H1 (cell line): ENCODE measurements at regions not wholly inside any gene's neighbourhood (a gene's known extent, or its start where the extent isn't known, plus 50 kb on each side); places are given as distances from the start of the nearest gene placed in this dataset.

ENCODE experiments used
- CTCF ChIA-PET: fragments of 300-600 bp; sonication (Branson Sonifier 250); formaldehyde crosslinking; loops from one replicate; lab custom pipeline; 2021; ENCODE audit not compliant: partially characterized antibody; lab: Charles Lee
- POLR2A ChIA-PET: fragments of 300-600 bp; sonication (Branson Sonifier 250); formaldehyde crosslinking; loops from one replicate; lab custom pipeline; 2021; ENCODE audit warnings: inconsistent platforms; ENCODE audit not compliant: partially characterized antibody; lab: Charles Lee
- DNase-seq, 2 experiments: peaks; one replicate each; pipeline versions ENCODE4 v3.0.0 to v3.0.0-alpha.2; 2010 to 2022; ENCODE audit warnings: low spot score in 2 of 2, low read depth in 1 of 2, mixed read lengths in 1 of 2
- FAIRE-seq: peaks from 2 replicates; lab custom pipeline; 2011; peaks lifted over from hg19 to GRCh38; lab: Jason Lieb, UNC
- H2AFZ ChIP-seq: 2 replicates; pipeline ENCODE4 v1.8.1; 2012; ENCODE audit warnings: low read length, inconsistent platforms
- H2AK5ac ChIP-seq: 2 replicates; pipeline ENCODE4 v1.6.1; 2013; ENCODE audit warnings: low read depth, low read length
- H2BK120ac ChIP-seq: replicated peaks from 2 replicates; pipeline ENCODE3; 2013; ENCODE audit warnings: low read depth, low read length, inconsistent platforms
- H2BK12ac ChIP-seq: 2 replicates; pipeline ENCODE4 v1.6.1; 2013; ENCODE audit warnings: low read depth, low read length
- H2BK15ac ChIP-seq: 2 replicates; pipeline ENCODE4 v1.6.1; 2013; ENCODE audit warnings: low read length
- H2BK20ac ChIP-seq: 2 replicates; pipeline ENCODE4 v1.6.1; 2013; ENCODE audit warnings: low read length
- H2BK5ac ChIP-seq: 2 replicates; pipeline ENCODE4 v1.6.1; 2013; ENCODE audit warnings: low read depth, low read length
- H3K14ac ChIP-seq: 2 replicates; pipeline ENCODE4 v1.6.1; 2013; ENCODE audit warnings: inconsistent platforms; ENCODE audit not compliant: insufficient read length
- H3K18ac ChIP-seq: 2 replicates; pipeline ENCODE4 v1.6.1; 2013; ENCODE audit warnings: low read length; ENCODE audit errors: extremely low read depth
- H3K23ac ChIP-seq: 2 replicates; pipeline ENCODE4 v1.6.1; 2013; ENCODE audit warnings: inconsistent platforms; ENCODE audit not compliant: insufficient read length
- H3K23me2 ChIP-seq: 2 replicates; pipeline ENCODE4 v1.6.1; 2013; ENCODE audit warnings: low read depth, low read length
- H3K27ac ChIP-seq: 2 replicates; pipeline ENCODE4 v1.6.1; 2011; ENCODE audit warnings: low read depth, low read length, inconsistent platforms
- H3K27me3 ChIP-seq, 4 experiments: replicated peaks in 1 of 4; 1 replicate in 1 of 4; 2 replicates in 3 of 4; pipeline versions ENCODE4 v1.6.1 to v1.8.1; 2011 to 2013; ENCODE audit warnings: low read length in 3 of 4, mild to moderate bottlenecking in 3 of 4, inconsistent platforms in 2 of 4, mixed read lengths in 2 of 4, moderate library complexity in 1 of 4; ENCODE audit not compliant: control insufficient read depth in 3 of 4, insufficient read depth in 3 of 4; ENCODE audit errors: extremely low read depth in 1 of 4
- H3K36me3 ChIP-seq, 4 experiments: 2 replicates each; pipeline versions ENCODE4 v1.6.1 to v1.8.1; 2011 to 2013; ENCODE audit warnings: mild to moderate bottlenecking in 4 of 4, low read length in 3 of 4, moderate library complexity in 2 of 4, control low read depth in 1 of 4, inconsistent platforms in 1 of 4; ENCODE audit not compliant: insufficient read depth in 4 of 4, control insufficient read depth in 2 of 4
- H3K4ac ChIP-seq: replicated peaks from 2 replicates; pipeline ENCODE3; 2013; ENCODE audit warnings: low read length, low read depth, mixed read lengths, inconsistent platforms; ENCODE audit not compliant: insufficient read length
- H3K4me1 ChIP-seq, 4 experiments: replicated peaks in 1 of 4; 1 replicate in 1 of 4; 2 replicates in 3 of 4; pipeline versions ENCODE4 v1.6.1 to v1.8.1; 2011 to 2013; ENCODE audit warnings: low read length in 3 of 4, inconsistent platforms in 2 of 4, mixed read lengths in 1 of 4; ENCODE audit not compliant: insufficient read depth in 4 of 4, control insufficient read depth in 3 of 4
- H3K4me2 ChIP-seq, 2 experiments: 2 replicates each; pipeline versions ENCODE4 v1.6.1 to v1.8.1; 2011 to 2013; ENCODE audit warnings: low read depth in 2 of 2, low read length in 2 of 2, control low read depth in 1 of 2, inconsistent platforms in 1 of 2, mild to moderate bottlenecking in 1 of 2; ENCODE audit not compliant: insufficient read depth in 1 of 2
- H3K4me3 ChIP-seq, 4 experiments: fragments of 200-600, 300-600 bp in 1 of 4; sonication (generic), shearing (Covaris generic), sonication (Bioruptor Twin) in 1 of 4; 2 replicates each; pipeline versions ENCODE4 v1.5.1 to v1.8.1; 2011 to 2016; ENCODE audit warnings: low read length in 4 of 4, low read depth in 3 of 4, control low read depth in 2 of 4, inconsistent platforms in 2 of 4, mild to moderate bottlenecking in 2 of 4, mixed read lengths in 1 of 4, moderate library complexity in 1 of 4; ENCODE audit not compliant: insufficient read depth in 2 of 4; ENCODE audit errors: extremely low read depth in 1 of 4
- H3K56ac ChIP-seq: replicated peaks from 2 replicates; pipeline ENCODE3; 2013; ENCODE audit warnings: low read depth, mild to moderate bottlenecking, mixed read lengths, low read length, inconsistent platforms; ENCODE audit not compliant: insufficient read length
- H3K79me1 ChIP-seq: 2 replicates; pipeline ENCODE4 v1.6.1; 2013; ENCODE audit warnings: low read depth, low read length, control low read depth
- H3K79me2 ChIP-seq, 2 experiments: 2 replicates each; pipeline versions ENCODE4 v1.6.1 to v1.8.1; 2012 to 2013; ENCODE audit warnings: low read length in 2 of 2, mild to moderate bottlenecking in 2 of 2, inconsistent platforms in 1 of 2; ENCODE audit not compliant: insufficient read depth in 2 of 2, control insufficient read depth in 1 of 2
- H3K9ac ChIP-seq, 4 experiments: replicated peaks in 1 of 4; 1 replicate in 1 of 4; 2 replicates in 3 of 4; pipeline versions ENCODE4 v1.6.1 to v1.8.1; 2011 to 2013; ENCODE audit warnings: low read depth in 3 of 4, low read length in 3 of 4, control low read depth in 2 of 4, mild to moderate bottlenecking in 2 of 4, moderate library complexity in 2 of 4, inconsistent platforms in 1 of 4; ENCODE audit errors: extremely low read depth in 1 of 4
- H3K9me3 ChIP-seq, 2 experiments: 2 replicates each; pipeline versions ENCODE4 v1.6.1 to v1.8.1; 2012 to 2013; ENCODE audit warnings: mild to moderate bottlenecking in 2 of 2, moderate library complexity in 2 of 2, control low read depth in 1 of 2, inconsistent platforms in 1 of 2, low read depth in 1 of 2, low read length in 1 of 2, mixed read lengths in 1 of 2; ENCODE audit not compliant: insufficient read depth in 2 of 2
- H4K20me1 ChIP-seq, 2 experiments: replicated peaks in 1 of 2; 2 replicates each; pipeline versions ENCODE3 to v1.8.1; 2011 to 2013; ENCODE audit warnings: inconsistent platforms in 2 of 2, low read length in 2 of 2, mild to moderate bottlenecking in 1 of 2; ENCODE audit not compliant: insufficient read depth in 2 of 2, control insufficient read depth in 1 of 2
- H4K5ac ChIP-seq: 2 replicates; pipeline ENCODE4 v1.6.1; 2013; ENCODE audit warnings: low read length, low read depth, mixed read lengths, inconsistent platforms; ENCODE audit not compliant: insufficient read length
- H4K8ac ChIP-seq: 2 replicates; pipeline ENCODE4 v1.8.0; 2013; ENCODE audit warnings: mild to moderate bottlenecking, moderate library complexity, low read length, inconsistent platforms; ENCODE audit not compliant: insufficient read depth; ENCODE audit errors: extremely low read depth
- H4K91ac ChIP-seq: replicated peaks from 2 replicates; pipeline ENCODE3; 2013; ENCODE audit warnings: low read length, mixed read lengths, inconsistent platforms; ENCODE audit not compliant: insufficient read length
- BRCA1 ChIP-seq: IDR thresholded peaks from 2 replicates; pipeline ENCODE4 v1.6.1; 2012; ENCODE audit warnings: low read depth, low read length, improper control_type of control experiment
- GABPA ChIP-seq: IDR thresholded peaks from 2 replicates; pipeline ENCODE4 v1.6.1; 2011; ENCODE audit warnings: mild to moderate bottlenecking, low read length, moderate library complexity, borderline replicate concordance; ENCODE audit not compliant: insufficient read depth
- JUN ChIP-seq: IDR thresholded peaks from 2 replicates; pipeline ENCODE4 v1.6.1; 2011; ENCODE audit warnings: low read depth, mild to moderate bottlenecking, improper control_type of control experiment, low read length
- KDM5A ChIP-seq: fragments of 200-600 bp; IDR thresholded peaks from 2 replicates; pipeline ENCODE4 v1.7.1; 2012; ENCODE audit warnings: mild to moderate bottlenecking, low read length, inconsistent platforms, mixed read lengths
- NANOG ChIP-seq: IDR thresholded peaks from 2 replicates; pipeline ENCODE4 v1.6.1; 2011; ENCODE audit warnings: low read length, low read depth, mild to moderate bottlenecking, inconsistent platforms; ENCODE audit not compliant: insufficient read depth, poor library complexity, severe bottlenecking
- POLR2A ChIP-seq, 2 experiments: IDR thresholded peaks; 1 replicate in 1 of 2; 2 replicates in 1 of 2; pipeline ENCODE4 v1.6.1; 2011; ENCODE audit warnings: low read depth in 2 of 2, low read length in 2 of 2, mild to moderate bottlenecking in 2 of 2; ENCODE audit errors: control extremely low read depth in 1 of 2
- SP1 ChIP-seq: IDR thresholded peaks from 2 replicates; pipeline ENCODE4 v1.6.1; 2011; ENCODE audit warnings: low read depth, low read length
- SP2 ChIP-seq: IDR thresholded peaks from 2 replicates; pipeline ENCODE4 v1.6.1; 2012; ENCODE audit warnings: mild to moderate bottlenecking, low read length, inconsistent platforms

DNA sequence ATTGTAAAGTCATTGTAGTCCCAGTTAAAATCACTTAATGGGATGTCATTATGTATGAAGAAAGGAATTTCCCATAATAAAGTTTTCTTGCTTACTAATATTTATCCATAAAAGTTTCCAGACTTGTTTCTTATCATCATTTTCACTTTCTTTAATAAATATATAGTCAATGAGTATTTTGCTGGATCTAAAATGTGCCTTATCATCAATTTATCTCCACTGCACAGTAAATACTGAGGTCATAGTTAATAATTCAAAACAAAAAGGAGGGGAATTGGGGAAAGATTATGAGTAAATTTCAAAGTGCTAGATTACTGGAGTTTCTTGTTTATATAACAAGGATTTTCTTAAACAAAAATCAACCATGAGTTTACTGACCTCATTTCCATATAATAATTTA lies 279.5 kb upstream of the DKK2 start:
- Histone ChIP-seq H3K79me1 (no peaks in the 10 kb centered on the region), H4K8ac (no peak overlapping the region), H3K4me2 (no peak overlapping the region), H2AFZ (no peak overlapping the region), H3K56ac (no peak overlapping the region), H3K36me3 (no peaks in the 10 kb centered on the region), H3K18ac (no peak overlapping the region), H2BK120ac (no peak overlapping the region), H3K79me2 (no peaks in the 10 kb centered on the region), H4K5ac (no peak overlapping the region), H3K23me2 (no peaks in the 10 kb centered on the region), H3K9ac (no peak overlapping the region), H2AK5ac (no peak overlapping the region), H3K14ac (no peak overlapping the region), H3K4me1 (no peaks in the 10 kb centered on the region), H3K9me3 (no peaks in the 10 kb centered on the region), H3K4ac (no peak overlapping the region), H2BK12ac (no peak overlapping the region), H3K27ac (no peak overlapping the region), H2BK20ac (no peak overlapping the region), H2BK15ac (no peak overlapping the region), H2BK5ac (no peak overlapping the region), H4K20me1 (no peaks in the 10 kb centered on the region), H4K91ac (no peak overlapping the region), H3K4me3 (no peak overlapping the region), H3K27me3 (no peaks in the 10 kb centered on the region), H3K23ac (no peak overlapping the region)
- CTCF ChIA-PET: no interaction called here
- POLR2A ChIA-PET: no interaction called here
- no peak for TF ChIP-seq SP2
- TF ChIP-seq JUN: no peak
- no peak for TF ChIP-seq SP1
- TF ChIP-seq KDM5A: no peak
- no peak for TF ChIP-seq POLR2A (IDR thresholded peaks at IDR 0.05; ENCODE audit: control extremely low read depth in 1 of 2, low read depth in 2 of 2, low read length in 2 of 2)
- TF ChIP-seq NANOG: no peak
- no peak for TF ChIP-seq GABPA
- no peak for TF ChIP-seq BRCA1
- DNase-seq: no peak
- no peak for FAIRE-seq
